ENCODE measurements at regions not wholly inside any gene's neighbourhood (a gene's known extent, or its start where the extent isn't known, plus 50 kb on each side); places are given as distances from the start of the nearest gene placed in this dataset.

DNA sequence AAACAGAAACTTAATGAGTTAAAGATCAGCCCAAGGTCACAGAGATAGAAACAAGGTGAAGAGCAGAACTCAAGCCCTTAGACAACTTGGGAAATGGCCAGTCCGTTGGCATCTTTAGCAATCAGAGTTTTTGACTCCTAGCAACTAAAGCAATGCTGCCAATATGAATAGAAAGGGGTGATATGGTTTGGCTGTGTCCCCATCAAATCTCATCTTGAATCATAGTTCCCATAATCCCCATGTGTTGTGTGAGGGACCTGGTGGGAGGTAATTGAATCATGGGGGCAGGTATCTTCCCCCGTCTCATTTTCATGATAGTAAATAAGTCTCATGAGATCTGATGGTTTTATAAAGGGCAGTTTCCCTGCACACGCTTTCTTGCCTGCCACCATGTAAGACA, 170.2 kb downstream of the DDX1 start:
- Histone ChIP-seq H3K27me3 (ENCODE audit: insufficient read depth, poor library complexity, severe bottlenecking) (no peaks in the 10 kb centered on the region), H3K4me3 (replicated peaks; ENCODE audit: insufficient read depth, low read length) (no peak overlapping the region), H3K27ac (replicated peaks) (no peak overlapping the region)
- DNase-seq (ENCODE audit: low read depth in 1 of 2, low spot score in 1 of 2): no peak
- TF ChIP-seq SPI1 (IDR thresholded peaks at IDR 0.05; ENCODE audit: borderline replicate concordance, low read depth) (no peak), GABPA (IDR thresholded peaks at IDR 0.05; ENCODE audit: low read depth) (no peak), POLR2AphosphoS5 (IDR thresholded peaks at IDR 0.05; ENCODE audit: low read depth) (no peak)
- TF ChIP-seq, protein P1, sequence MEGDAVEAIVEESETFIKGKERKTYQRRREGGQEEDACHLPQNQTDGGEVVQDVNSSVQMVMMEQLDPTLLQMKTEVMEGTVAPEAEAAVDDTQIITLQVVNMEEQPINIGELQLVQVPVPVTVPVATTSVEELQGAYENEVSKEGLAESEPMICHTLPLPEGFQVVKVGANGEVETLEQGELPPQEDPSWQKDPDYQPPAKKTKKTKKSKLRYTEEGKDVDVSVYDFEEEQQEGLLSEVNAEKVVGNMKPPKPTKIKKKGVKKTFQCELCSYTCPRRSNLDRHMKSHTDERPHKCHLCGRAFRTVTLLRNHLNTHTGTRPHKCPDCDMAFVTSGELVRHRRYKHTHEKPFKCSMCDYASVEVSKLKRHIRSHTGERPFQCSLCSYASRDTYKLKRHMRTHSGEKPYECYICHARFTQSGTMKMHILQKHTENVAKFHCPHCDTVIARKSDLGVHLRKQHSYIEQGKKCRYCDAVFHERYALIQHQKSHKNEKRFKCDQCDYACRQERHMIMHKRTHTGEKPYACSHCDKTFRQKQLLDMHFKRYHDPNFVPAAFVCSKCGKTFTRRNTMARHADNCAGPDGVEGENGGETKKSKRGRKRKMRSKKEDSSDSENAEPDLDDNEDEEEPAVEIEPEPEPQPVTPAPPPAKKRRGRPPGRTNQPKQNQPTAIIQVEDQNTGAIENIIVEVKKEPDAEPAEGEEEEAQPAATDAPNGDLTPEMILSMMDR (IDR thresholded peaks at IDR 0.05; ENCODE audit: insufficient read depth, low read length): no peak
- TF ChIP-seq, protein P2, sequence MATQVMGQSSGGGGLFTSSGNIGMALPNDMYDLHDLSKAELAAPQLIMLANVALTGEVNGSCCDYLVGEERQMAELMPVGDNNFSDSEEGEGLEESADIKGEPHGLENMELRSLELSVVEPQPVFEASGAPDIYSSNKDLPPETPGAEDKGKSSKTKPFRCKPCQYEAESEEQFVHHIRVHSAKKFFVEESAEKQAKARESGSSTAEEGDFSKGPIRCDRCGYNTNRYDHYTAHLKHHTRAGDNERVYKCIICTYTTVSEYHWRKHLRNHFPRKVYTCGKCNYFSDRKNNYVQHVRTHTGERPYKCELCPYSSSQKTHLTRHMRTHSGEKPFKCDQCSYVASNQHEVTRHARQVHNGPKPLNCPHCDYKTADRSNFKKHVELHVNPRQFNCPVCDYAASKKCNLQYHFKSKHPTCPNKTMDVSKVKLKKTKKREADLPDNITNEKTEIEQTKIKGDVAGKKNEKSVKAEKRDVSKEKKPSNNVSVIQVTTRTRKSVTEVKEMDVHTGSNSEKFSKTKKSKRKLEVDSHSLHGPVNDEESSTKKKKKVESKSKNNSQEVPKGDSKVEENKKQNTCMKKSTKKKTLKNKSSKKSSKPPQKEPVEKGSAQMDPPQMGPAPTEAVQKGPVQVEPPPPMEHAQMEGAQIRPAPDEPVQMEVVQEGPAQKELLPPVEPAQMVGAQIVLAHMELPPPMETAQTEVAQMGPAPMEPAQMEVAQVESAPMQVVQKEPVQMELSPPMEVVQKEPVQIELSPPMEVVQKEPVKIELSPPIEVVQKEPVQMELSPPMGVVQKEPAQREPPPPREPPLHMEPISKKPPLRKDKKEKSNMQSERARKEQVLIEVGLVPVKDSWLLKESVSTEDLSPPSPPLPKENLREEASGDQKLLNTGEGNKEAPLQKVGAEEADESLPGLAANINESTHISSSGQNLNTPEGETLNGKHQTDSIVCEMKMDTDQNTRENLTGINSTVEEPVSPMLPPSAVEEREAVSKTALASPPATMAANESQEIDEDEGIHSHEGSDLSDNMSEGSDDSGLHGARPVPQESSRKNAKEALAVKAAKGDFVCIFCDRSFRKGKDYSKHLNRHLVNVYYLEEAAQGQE (IDR thresholded peaks at IDR 0.05; ENCODE audit: insufficient replicate concordance, low read depth): no peak

DNA sequence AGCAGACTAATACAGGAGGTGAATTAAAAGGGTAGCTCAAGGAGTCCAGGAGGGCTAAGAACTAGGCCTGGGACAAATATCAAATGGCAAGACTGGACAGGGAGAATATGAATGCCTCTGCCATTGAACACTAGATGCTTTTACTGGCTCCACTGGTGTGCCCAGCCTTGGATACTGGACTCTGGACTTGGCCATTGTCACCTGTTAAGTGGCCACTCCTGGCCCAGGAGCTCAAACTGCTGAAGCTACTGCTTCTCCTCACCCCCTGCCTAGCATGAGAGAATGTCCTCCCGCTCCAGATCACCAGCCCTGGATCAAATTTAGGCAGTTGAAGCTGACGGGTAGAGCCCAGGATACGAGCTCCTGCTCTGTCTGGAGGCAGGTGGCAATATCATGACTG, 170.8 kb downstream of the DDX1 start:
- Histone ChIP-seq H3K27me3 (ENCODE audit: insufficient read depth, poor library complexity, severe bottlenecking) (no peaks in the 10 kb centered on the region), H3K27ac (replicated peaks) (no peak overlapping the region), H3K4me3 (replicated peaks; ENCODE audit: insufficient read depth, low read length) (no peak overlapping the region)
- no peak for TF ChIP-seq GABPA (IDR thresholded peaks at IDR 0.05; ENCODE audit: low read depth)
- TF ChIP-seq, protein P2 (IDR thresholded peaks at IDR 0.05; ENCODE audit: insufficient replicate concordance, low read depth): no peak
- no peak for TF ChIP-seq POLR2AphosphoS5 (IDR thresholded peaks at IDR 0.05; ENCODE audit: low read depth)
- TF ChIP-seq, protein P1 (IDR thresholded peaks at IDR 0.05; ENCODE audit: insufficient read depth, low read length): no peak
- no peak for TF ChIP-seq SPI1 (IDR thresholded peaks at IDR 0.05; ENCODE audit: borderline replicate concordance, low read depth)
- DNase-seq (ENCODE audit: low read depth in 1 of 2, low spot score in 1 of 2): no peak

DNA sequence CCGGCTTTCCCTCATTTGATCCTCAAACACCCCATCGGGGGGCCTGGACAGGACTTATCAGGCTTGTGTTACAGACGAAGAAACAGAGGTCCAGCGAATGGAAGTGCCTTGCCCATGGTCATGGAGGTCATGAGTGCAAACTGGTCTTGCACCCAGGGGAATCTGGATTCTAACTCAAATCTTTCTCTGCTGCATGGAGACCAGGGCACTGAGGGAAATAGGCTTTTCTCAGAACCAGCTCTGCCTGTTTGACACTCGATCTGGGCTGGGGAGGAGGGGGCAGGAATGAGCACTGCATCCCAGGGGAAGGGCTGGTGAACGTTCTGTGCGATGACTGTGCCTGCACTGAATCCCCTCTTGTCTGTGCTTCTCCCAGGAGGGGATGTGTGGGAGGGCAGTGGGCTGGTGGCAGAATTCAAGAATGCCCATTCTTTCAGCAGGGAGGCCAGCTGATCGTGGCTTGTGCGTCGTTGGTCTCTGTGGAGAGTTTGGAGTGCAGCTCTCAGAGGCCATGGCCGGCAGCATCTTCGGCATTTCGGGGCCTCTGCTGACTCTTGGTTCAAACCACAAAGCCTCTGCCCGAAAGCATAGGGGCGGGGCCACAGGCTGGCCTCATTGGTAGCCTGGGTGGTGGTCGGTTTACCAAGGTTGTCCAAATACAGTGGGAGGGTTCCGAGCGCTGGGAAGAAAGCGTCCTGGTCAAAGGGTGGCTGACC, 171.6 kb downstream of the DDX1 start:
- Histone ChIP-seq H3K27ac (replicated peaks) (no peak overlapping the region), H3K27me3 (ENCODE audit: insufficient read depth, poor library complexity, severe bottlenecking) (no peaks in the 10 kb centered on the region), H3K4me3 (replicated peaks; ENCODE audit: insufficient read depth, low read length) (no peak overlapping the region)
- TF ChIP-seq, protein P2 (IDR thresholded peaks at IDR 0.05; ENCODE audit: insufficient replicate concordance, low read depth): no peak
- TF ChIP-seq SPI1 (IDR thresholded peaks at IDR 0.05; ENCODE audit: borderline replicate concordance, low read depth): no peak
- no peak for TF ChIP-seq POLR2AphosphoS5 (IDR thresholded peaks at IDR 0.05; ENCODE audit: low read depth)
- TF ChIP-seq, protein P1 (IDR thresholded peaks at IDR 0.05; ENCODE audit: insufficient read depth, low read length): no peak
- TF ChIP-seq GABPA (IDR thresholded peaks at IDR 0.05; ENCODE audit: low read depth): no peak
- DNase-seq (ENCODE audit: low read depth in 1 of 2, low spot score in 1 of 2): no peak

All from HL-60 (cell line).